HepG2 (cell line): ENCODE measurements at regions not wholly inside any gene's neighbourhood (a gene's known extent, or its start where the extent isn't known, plus 50 kb on each side); places are given as distances from the start of the nearest gene placed in this dataset.
A peak's percentile ranks its signal among the peaks of the same experiment; 100 is the strongest.

ENCODE experiments used
- ATAC-seq: fragments of 200-7000 bp; cut with Tn5 transposase; 3 replicates; pipeline ENCODE4 v1.9.1; 2020; ENCODE audit warnings: mild to moderate bottlenecking, moderate library complexity
- BruUV-seq: library from RNA; stranded (reverse); fragments of 400-500 nt; replicated peaks from 2 replicates; lab custom pipeline; 2021; lab: Mats Ljungman, UMichigan
- CTCF ChIA-PET: fragments of 300-600 bp; formaldehyde crosslinking; extraction: SDS; loops from one replicate; lab custom pipeline; 2021; ENCODE audit warnings: low total read pairs, inconsistent platforms, low intra/inter-chr PET ratio; lab: Yijun Ruan, JAX
- POLR2A ChIA-PET: fragments of 350-600 bp; sonication (Branson Sonifier 250); formaldehyde crosslinking; loops from one replicate; lab custom pipeline; 2020; ENCODE audit warnings: antibody characterized with exemption, inconsistent platforms; lab: Yijun Ruan, JAX
- DNase-seq: peaks from one replicate; pipeline ENCODE4 v3.0.0-alpha.2; 2015; ENCODE audit warnings: low spot score
- FAIRE-seq: peaks from 3 replicates; lab custom pipeline; 2011; peaks lifted over from hg19 to GRCh38; lab: Jason Lieb, UNC
- H2AFZ ChIP-seq: one replicate; pipeline ENCODE4 v1.6.1; 2011; ENCODE audit warnings: low read length, inconsistent platforms
- H3K27ac ChIP-seq: fragments of 300-600 bp; 3 replicates; pipeline ENCODE4 v1.8.0; 2011; ENCODE audit warnings: mixed run types, mild to moderate bottlenecking, mixed read lengths, low read length, inconsistent platforms; ENCODE audit not compliant: insufficient read depth; ENCODE audit errors: extremely low read length
- H3K27me3 ChIP-seq, 2 experiments: fragments of 200-600 bp in 1 of 2; 2 replicates in 1 of 2; 3 replicates in 1 of 2; pipeline versions ENCODE4 v1.6.0 to v1.8.0; 2011; ENCODE audit warnings: low read length in 2 of 2, mild to moderate bottlenecking in 2 of 2, moderate library complexity in 2 of 2, inconsistent platforms in 1 of 2; ENCODE audit not compliant: insufficient read depth in 2 of 2, control insufficient read depth in 1 of 2
- H3K36me3 ChIP-seq, 2 experiments: fragments of 200-600 bp in 1 of 2; replicated peaks in 1 of 2; 2 replicates in 1 of 2; 3 replicates in 1 of 2; pipeline versions ENCODE4 v1.5.1 to v1.8.0; 2011; ENCODE audit warnings: low read length in 2 of 2, inconsistent platforms in 1 of 2; ENCODE audit not compliant: insufficient read depth in 2 of 2, control insufficient read depth in 1 of 2
- H3K4me1 ChIP-seq: 2 replicates; pipeline ENCODE4 v1.5.1; 2012; ENCODE audit warnings: low read length, inconsistent platforms; ENCODE audit not compliant: insufficient read depth
- H3K4me2 ChIP-seq: 2 replicates; pipeline ENCODE4 v1.6.0; 2011; ENCODE audit warnings: low read depth, low read length, inconsistent platforms
- H3K4me3 ChIP-seq, 3 experiments: fragments of 200-600 bp in 1 of 3; sonication (generic), shearing (Covaris generic) in 1 of 3; replicated peaks in 1 of 3; 2 replicates each; pipeline ENCODE4 v1.5.1; 2011 to 2016; ENCODE audit warnings: low read length in 3 of 3, inconsistent platforms in 2 of 3, low read depth in 2 of 3, mild to moderate bottlenecking in 2 of 3, control low read depth in 1 of 3, mixed read lengths in 1 of 3; ENCODE audit not compliant: insufficient read depth in 1 of 3
- H3K79me2 ChIP-seq: one replicate; pipeline ENCODE4 v1.6.1; 2011; ENCODE audit warnings: low read length, inconsistent platforms; ENCODE audit not compliant: insufficient read depth
- H3K9ac ChIP-seq: 2 replicates; pipeline ENCODE4 v1.6.0; 2011; ENCODE audit warnings: mild to moderate bottlenecking, low read depth, low read length, inconsistent platforms; ENCODE audit not compliant: insufficient read depth
- H3K9me3 ChIP-seq: 2 replicates; pipeline ENCODE4 v1.5.1; 2012; ENCODE audit warnings: mild to moderate bottlenecking, low read length
- H4K20me1 ChIP-seq: 2 replicates; pipeline ENCODE4 v1.6.0; 2011; ENCODE audit warnings: inconsistent platforms, mild to moderate bottlenecking, low read length, moderate library complexity; ENCODE audit not compliant: insufficient read depth
- PRDM10 ChIP-seq: sonication (generic); formaldehyde crosslinking; IDR thresholded peaks from 2 replicates; pipeline ENCODE4 v1.4.0; 2020; ENCODE audit warnings: low read depth, missing genetic modification reagents
- ZNF691 ChIP-seq: sonication (generic); formaldehyde crosslinking; IDR thresholded peaks from 2 replicates; pipeline ENCODE4 v1.4.0; 2020; ENCODE audit warnings: missing genetic modification reagents, low read depth, mild to moderate bottlenecking, borderline replicate concordance
- ZSCAN29 ChIP-seq: sonication (generic); formaldehyde crosslinking; conservative IDR thresholded peaks from 2 replicates; pipeline ENCODE4 v1.4.0; 2020; ENCODE audit warnings: mild to moderate bottlenecking, missing genetic modification reagents
- WGBS: methylation state at CpG from one replicate; pipeline ENCODE4 v1.1.6; 2017; ENCODE audit warnings: low lambda C conversion rate; 5-methylcytosine and 5-hydroxymethylcytosine counted together
- in situ Hi-C: cut with HindIII; loops from 2 replicates; pipeline ENCODE4 v1.10.0; 2017; ENCODE audit warnings: low pct_unique_long_range_greater_than_20kb; ENCODE audit not compliant: extremely low pct_ligation_motif_present
- intact Hi-C: fragments of 100-400 bp; cut with micrococcal nuclease; formaldehyde crosslinking; loops from one replicate; pipeline ENCODE4 v1.10.0; 2022; ENCODE audit not compliant: unreplicated experiment

GRCh38 chr7:119270045-119270464, 1002.9 kb upstream of the KCND2 start (continued):
- TF ChIP-seq PRDM10 (CRISPR knock-in tag) = no peak

- H3K27ac ChIP-seq = no peak overlapping the region
- TF ChIP-seq ZSCAN29 (CRISPR knock-in tag) = no peak
- TF ChIP-seq ZNF691 = no peak
- POLR2A ChIA-PET = no interaction called here
- H3K9me3 ChIP-seq = no peaks in the 10 kb centered on the region
- no peaks in the 10 kb centered on the region for H3K4me1 ChIP-seq
- no peaks in the 10 kb centered on the region for H3K79me2 ChIP-seq
- BruUV-seq = no TSS peak
- H3K36me3 ChIP-seq = no peaks in the 10 kb centered on the region
- in situ Hi-C loops = loop anchor here (10.0 kb wide), 1 partner anchor 1284 kb away; no protein-coding TSS in a partner anchor
- CTCF ChIA-PET = interaction anchor here (2.6 kb wide), 1 partner anchor 1284 kb away, joined by 11 read pairs; no protein-coding TSS in a partner anchor
- no peak for FAIRE-seq
- WGBS = 40% methylated on average over 2 of the region's 6 CpGs
- ATAC-seq = peak; percentile 56
- no peak for DNase-seq
- intact Hi-C loops = loop anchor here (1.0 to 2.0 kb wide), 2 partner anchors 212 to 1285 kb away; no protein-coding TSS in a partner anchor
- H2AFZ ChIP-seq = no peak overlapping the region
- no peaks in the 10 kb centered on the region for H3K27me3 ChIP-seq
- H3K4me2 ChIP-seq = no peak overlapping the region
- H3K4me3 ChIP-seq = no peak overlapping the region
- no peaks in the 10 kb centered on the region for H4K20me1 ChIP-seq
- no peak overlapping the region for H3K9ac ChIP-seq
Observed at GRCh38 chr7:119270644-119271043, 1002.3 kb upstream of the KCND2 start.
